Amniotic epithelial cell (primary cell): ENCODE measurements at regions not wholly inside any gene's neighbourhood (a gene's known extent, or its start where the extent isn't known, plus 50 kb on each side); places are given as distances from the start of the nearest gene placed in this dataset.
A peak's percentile ranks its signal among the peaks of the same experiment; 100 is the strongest.

Source experiments
- DNase-seq: peaks from one replicate; pipeline ENCODE4 v3.0.0-alpha.2; 2010; ENCODE audit warnings: low read depth

DNA sequence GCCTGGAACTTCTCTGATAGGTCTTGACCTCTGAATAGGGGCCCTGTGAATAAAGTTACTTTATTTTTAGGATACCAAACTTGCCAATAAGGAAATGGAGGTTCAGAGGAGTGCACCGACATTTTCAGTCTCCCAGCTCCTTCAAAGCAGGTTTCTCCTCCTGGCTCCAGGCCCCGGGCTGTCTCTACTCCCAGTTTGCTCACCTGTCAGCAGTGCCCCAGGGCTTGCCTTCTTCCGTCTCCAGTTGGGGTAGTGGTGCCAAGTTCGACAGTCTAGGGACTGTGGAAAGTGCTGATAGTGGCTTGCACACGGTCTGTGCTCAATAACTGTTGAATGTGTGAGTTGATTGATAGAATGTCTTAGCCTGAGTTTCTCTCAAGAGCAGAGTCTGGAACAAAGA lies 149.2 kb downstream of the ACTL8 start:
- DNase-seq = no peak

DNA sequence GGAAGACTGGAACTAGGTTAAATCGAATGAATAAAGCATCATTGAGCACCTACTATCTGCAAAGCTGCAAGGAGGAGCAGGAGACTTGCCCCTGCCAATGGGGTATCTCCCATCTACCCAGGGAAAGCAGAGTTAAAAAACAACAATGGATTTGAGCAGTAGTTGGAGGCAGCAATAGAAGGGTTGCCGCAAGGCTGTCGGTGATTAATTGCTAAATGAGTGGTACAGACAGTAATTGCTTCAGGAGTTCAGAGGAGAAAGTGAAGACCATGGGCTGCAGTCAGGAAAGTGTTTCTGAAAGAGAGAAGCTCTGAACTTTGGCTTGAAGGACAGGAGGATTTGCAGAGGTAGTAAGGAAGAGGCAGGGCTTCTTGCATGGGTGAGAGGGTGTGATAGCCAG lies 152.9 kb downstream of the ACTL8 start:
- DNase-seq = no peak

GRCh38 chr1:17908945-17909344 lies 153.8 kb downstream of the ACTL8 start:
- DNase-seq = no peak

GRCh38 chr1:17909634-17910033 lies 154.5 kb downstream of the ACTL8 start:
- DNase-seq = peak; percentile 40

DNA sequence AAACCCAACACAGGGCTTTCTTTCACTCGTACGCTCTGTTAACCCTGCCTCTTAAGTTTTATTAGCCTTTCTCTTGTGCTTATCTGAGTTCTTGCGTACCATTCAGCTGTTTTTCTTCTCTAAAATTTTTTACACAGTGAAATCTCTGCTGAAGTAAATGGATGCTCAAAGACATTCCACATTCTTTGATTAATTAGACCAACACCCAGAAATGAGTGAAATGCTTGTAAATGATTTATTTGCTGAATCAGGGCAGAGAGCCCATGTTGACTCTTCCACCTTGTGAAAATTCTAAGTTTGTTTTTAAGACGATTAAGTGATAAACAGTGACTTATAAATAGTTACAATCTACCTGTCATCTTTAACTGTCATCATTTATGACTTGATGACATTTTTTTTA lies 156.7 kb downstream of the ACTL8 start:
- DNase-seq = no peak

DNA sequence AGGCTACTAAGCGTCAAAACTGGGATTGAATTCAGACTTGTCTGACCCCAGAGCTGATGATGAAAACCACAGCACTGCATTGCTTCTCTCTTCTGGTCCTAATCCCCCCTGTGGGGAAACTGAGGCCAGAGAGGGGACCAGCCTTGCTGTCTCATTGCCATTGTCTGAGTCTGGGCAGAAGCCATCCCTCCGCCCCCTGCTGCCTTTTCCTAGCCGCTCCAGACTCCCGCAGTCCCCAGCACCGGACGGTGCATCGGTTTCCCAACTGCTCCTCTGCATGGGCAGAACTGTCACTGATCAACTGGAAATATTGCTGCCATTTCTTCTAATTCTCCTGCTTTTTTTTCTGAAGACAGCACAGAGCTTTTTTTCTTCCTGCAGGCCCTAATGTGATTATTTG lies 157.4 kb downstream of the ACTL8 start:
- no peak for DNase-seq

DNA sequence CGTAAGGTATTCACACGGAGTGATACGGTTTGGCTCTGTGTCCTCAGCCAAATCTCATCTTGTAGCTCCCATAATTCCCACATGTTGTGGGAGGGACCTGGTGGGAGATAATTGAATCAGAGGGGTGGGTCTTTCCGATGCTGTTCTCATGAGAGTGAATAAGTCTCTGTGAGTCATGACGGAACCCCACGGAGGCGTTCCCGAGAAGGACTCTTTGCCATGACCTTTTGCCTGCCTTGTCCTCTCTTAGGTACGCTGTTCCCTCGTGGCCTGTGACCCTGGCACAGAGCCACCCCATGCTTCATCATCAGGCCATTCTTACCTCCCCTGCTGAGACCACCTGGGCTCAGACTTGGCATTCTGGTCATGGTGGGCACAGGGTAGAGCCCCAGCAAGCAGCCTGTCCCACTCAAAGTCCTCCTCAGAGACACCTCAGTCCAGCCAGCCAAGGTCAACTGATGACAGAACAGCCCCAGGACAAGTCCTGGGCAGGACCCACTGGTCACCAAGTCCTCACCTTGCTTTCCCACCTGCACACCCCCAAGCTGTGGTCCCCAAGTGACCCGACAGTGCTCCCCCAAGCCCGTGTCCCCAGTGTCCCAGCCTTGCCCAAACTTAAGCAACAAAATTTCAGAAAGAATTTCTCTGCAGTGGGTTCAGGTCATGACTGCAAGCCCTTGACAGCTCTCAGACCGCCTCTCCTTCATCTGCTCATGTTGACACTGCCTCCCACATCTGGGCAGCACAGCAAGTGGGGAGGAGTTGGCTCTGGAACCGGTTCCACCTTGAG lies 158.4 kb downstream of the ACTL8 start:
- no peak for DNase-seq

DNA sequence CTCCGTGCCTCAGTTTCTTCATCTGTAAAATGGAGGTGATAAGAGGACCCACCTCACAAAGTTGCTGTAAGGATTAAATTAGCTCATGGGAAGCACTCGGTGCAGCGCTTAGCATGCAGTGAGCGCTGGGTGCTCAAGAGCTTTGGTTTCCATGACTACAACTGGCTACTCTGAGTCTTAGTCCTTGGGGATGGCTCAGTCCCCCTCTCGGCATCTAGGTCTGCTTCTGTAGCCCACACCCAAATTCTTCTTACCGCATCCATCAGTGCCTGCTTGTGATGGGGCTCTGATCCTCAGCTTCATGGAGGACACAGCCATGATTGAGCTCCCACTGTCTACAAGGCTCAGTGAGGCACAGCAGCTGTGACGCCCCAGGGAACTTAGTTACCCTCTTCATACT lies 159.0 kb downstream of the ACTL8 start:
- DNase-seq = no peak

DNA sequence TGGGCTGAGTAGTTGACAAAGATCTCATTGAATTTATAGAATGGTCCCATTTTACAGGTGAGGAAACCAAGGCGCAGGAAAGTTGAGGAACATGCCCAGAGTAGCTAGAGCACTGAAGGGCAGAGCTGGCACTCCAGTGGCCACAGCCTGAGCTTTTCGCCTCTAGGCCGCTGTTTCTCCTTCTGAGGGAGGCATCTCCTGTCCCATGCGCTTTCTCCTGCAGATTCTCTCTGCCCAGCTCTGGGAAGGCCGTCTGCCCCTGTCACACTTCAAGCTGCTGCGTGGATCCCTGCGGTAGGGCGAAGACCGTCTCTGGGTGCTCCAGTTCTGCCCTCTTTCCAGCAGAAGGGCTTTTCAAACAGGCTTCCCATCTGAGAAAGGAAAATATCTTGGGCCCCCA lies 159.9 kb downstream of the ACTL8 start:
- DNase-seq = no peak

DNA sequence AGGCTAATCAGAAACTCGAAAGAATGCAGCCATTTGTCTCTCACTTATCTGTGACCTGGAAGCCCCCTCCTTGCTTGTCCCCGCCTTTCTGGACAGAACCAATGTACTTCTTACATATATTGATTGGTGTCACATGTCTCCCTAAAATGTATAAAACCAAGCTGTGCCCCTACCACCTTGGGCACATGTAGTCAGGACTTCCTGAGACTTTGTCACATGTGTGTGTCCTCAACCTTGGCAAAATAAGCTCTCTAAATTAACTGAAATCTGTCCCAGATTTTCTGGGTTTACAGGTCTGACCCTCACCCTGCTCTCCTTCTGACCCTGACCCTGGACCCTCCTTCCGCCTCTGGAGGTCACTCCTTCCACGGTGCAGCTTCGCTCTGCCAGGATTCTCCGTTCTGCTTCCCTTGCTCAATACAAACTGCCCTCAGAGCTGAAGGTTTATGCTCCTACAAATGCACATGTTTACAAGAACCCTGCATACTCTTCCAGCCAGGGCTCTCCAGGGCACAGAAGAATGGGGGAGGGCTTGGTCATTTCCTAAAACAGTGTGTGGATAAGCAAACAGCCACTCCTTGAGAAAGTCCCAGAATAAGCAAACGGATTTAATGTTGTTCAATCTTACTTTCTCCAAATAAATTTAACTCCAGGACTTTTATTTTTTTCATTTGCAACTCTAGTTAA lies 160.5 kb downstream of the ACTL8 start:
- DNase-seq = no peak

GRCh38 chr1:17916702-17917101 lies 161.6 kb downstream of the ACTL8 start:
- DNase-seq = no peak

GRCh38 chr1:17919525-17920439 lies 164.6 kb downstream of the ACTL8 start:
- peak; percentile 40 for DNase-seq

- no peak for DNase-seq
These were observed 165.9 kb downstream of the ACTL8 start for GRCh38 chr1:17920881-17921640.

- no peak for DNase-seq
These were observed 167.7 kb downstream of the ACTL8 start for GRCh38 chr1:17922833-17923232.

DNA sequence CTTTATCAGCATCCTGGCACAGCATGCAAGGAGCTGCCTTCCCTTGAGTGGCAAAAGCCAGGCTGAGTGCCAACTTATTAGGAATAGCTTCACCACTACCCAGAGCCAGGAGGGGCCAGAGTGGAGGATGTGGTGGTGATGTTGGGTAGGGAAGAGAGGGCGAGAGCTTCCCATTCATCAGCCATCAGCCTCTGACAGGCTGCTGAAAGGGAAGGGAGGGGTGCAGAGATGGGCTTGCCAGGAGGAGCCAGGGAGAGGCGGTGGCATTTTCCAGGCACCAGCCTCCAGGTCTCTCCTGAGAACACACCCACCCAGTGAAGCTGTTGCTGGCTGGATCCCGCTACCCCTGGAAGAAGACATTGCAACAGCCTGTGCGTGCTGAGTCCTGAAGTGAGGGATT lies 168.5 kb downstream of the ACTL8 start:
- DNase-seq = no peak

GRCh38 chr1:17924578-17924977 lies 169.4 kb downstream of the ACTL8 start:
- no peak for DNase-seq

DNA sequence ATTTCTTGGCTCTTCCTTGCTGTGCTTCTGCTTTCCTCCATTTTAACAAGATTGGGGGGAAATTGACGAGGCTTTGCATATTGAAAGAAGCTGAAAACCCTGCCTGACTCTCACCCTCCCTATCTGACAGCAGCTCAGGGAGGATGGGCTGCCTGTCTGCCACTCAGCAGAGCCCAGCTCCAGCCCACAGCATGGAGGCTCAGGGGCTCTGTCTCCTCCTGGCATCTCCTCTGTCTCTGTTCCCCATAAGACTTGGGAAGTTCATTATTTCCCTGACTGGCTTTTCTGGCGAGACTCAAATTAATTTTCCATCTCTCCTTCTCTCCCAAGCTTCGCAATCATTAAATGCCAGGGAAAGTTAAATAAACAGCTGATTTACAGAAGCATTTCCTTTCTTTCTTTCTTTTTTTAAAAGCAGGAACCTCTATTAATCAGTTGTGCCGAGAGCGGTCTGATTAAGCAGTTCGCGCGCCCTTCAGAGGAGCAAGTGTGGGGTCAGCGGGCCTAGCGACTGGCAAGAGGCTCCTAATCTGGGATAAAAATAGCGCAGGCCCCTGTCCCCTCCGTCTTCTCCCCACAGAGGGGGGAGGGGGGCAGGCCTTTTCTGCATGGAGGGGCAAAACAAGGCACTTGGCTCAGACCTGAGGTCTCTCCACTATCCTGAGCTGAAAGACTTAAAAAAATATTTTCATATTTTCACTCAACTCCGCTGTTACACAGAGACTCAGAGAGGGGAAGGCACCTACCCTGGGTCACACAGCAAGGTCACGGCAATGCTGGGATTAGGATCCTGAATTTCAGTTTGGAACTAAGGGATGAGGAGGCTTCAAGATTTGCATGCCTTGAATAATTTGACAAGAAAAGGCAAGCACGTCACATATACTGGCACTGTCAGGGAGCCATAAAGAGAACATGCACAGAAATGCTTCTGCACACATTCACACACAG lies 170.4 kb downstream of the ACTL8 start:
- DNase-seq = no peak

- DNase-seq = no peak
These were observed 171.8 kb downstream of the ACTL8 start for GRCh38 chr1:17926906-17927305.

- DNase-seq = no peak
These were observed 172.8 kb downstream of the ACTL8 start for GRCh38 chr1:17927952-17928351.

DNA sequence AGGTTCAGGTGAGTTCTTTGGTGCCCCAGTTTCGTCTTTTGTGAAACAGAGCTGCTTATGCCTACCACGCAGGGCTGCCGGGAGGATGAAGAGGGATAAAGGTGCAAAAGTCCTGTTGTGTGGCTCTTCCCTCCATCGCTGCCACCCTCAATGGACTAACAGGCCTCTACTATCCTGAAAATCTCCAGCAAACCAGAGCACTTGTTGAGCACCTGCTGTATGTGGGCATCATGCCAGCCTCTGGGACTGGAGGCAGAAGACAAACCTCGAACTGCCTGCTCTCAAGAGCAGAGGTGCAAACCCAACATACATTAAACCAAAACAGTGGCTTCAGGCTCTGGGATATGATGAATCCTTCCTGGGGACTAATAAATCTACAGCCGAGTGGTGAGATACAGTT lies 174.1 kb downstream of the ACTL8 start:
- no peak for DNase-seq

- no peak for DNase-seq
These were observed 175.5 kb downstream of the ACTL8 start for GRCh38 chr1:17930635-17931034.
